HG02884 (cell line): ENCODE measurements at regions not wholly inside any gene's neighbourhood (a gene's known extent, or its start where the extent isn't known, plus 50 kb on each side); places are given as distances from the start of the nearest gene placed in this dataset.

ENCODE experiments used
- ATAC-seq: cut with Tn5 transposase; IDR thresholded peaks from one replicate; pipeline ENCODE4 v1.9.1; 2021; ENCODE audit warnings: mild to moderate bottlenecking, moderate library complexity; ENCODE audit not compliant: unreplicated experiment

- ATAC-seq = no peak
These were observed 445.1 kb upstream of the JAG1 start for GRCh38 chr20:11118802-11119380.

- ATAC-seq = no peak
These were observed 445.8 kb upstream of the JAG1 start for GRCh38 chr20:11119573-11119972.

GRCh38 chr20:11120431-11120830 is 446.6 kb upstream of the JAG1 start:
- ATAC-seq = no peak

GRCh38 chr20:11124849-11125505 is 451.2 kb upstream of the JAG1 start:
- ATAC-seq = no peak

GRCh38 chr20:11128220-11128718 is 454.5 kb upstream of the JAG1 start:
- ATAC-seq = no peak

GRCh38 chr20:11128721-11129120 is 454.9 kb upstream of the JAG1 start:
- ATAC-seq = no peak

GRCh38 chr20:11130554-11131166 is 456.9 kb upstream of the JAG1 start:
- no peak for ATAC-seq

- ATAC-seq = no peak
These were observed 459.1 kb upstream of the JAG1 start for GRCh38 chr20:11132819-11133415.

GRCh38 chr20:11136691-11137090 is 462.9 kb upstream of the JAG1 start:
- ATAC-seq = no peak

GRCh38 chr20:11137688-11138087 is 463.9 kb upstream of the JAG1 start:
- no peak for ATAC-seq

- no peak for ATAC-seq
These were observed 466.6 kb upstream of the JAG1 start for GRCh38 chr20:11140359-11140758.

- no peak for ATAC-seq
These were observed 469.7 kb upstream of the JAG1 start for GRCh38 chr20:11143481-11143880.

GRCh38 chr20:11144114-11144950 is 470.5 kb upstream of the JAG1 start:
- no peak for ATAC-seq

- no peak for ATAC-seq
These were observed 471.8 kb upstream of the JAG1 start for GRCh38 chr20:11145616-11146015.

GRCh38 chr20:11153819-11154218 is 480.0 kb upstream of the JAG1 start:
- ATAC-seq = no peak

GRCh38 chr20:11155156-11155756 is 481.5 kb upstream of the JAG1 start:
- no peak for ATAC-seq

GRCh38 chr20:11156922-11157321 is 483.1 kb upstream of the JAG1 start:
- no peak for ATAC-seq

- no peak for ATAC-seq
These were observed 484.3 kb upstream of the JAG1 start for GRCh38 chr20:11158146-11158545.

GRCh38 chr20:11158589-11158988 is 484.8 kb upstream of the JAG1 start:
- ATAC-seq = no peak

- ATAC-seq = peak; percentile 54
These were observed 485.9 kb upstream of the JAG1 start for GRCh38 chr20:11159728-11160127.
